Left hindlimb (tissue), 1 donor: ENCODE measurements at regions not wholly inside any gene's neighbourhood (a gene's known extent, or its start where the extent isn't known, plus 50 kb on each side); places are given as distances from the start of the nearest gene placed in this dataset.
"Not testable (repeated sequence)": the region's sequence is repeated elsewhere in the genome, so short reads cannot be mapped to it uniquely, and the experiment has no call there.

Experiments
- DNase-seq: peaks from one replicate; pipeline ENCODE4 v3.0.0-alpha.2; 2018

- DNase-seq = no peak
These were observed 92.8 kb upstream of the PARD3 start for GRCh38 chr10:34907743-34908430.

GRCh38 chr10:34906067-34906965, 91.2 kb upstream of the PARD3 start:
- DNase-seq = peak; percentile 45

GRCh38 chr10:34905200-34905927, 90.3 kb upstream of the PARD3 start:
- no peak for DNase-seq

GRCh38 chr10:34904191-34904590, 89.1 kb upstream of the PARD3 start:
- no peak for DNase-seq

- DNase-seq = no peak
These were observed 84.1 kb upstream of the PARD3 start for GRCh38 chr10:34899161-34899560.

- no peak for DNase-seq
These were observed 80.9 kb upstream of the PARD3 start for GRCh38 chr10:34895977-34896376.

GRCh38 chr10:34895046-34895445, 80.0 kb upstream of the PARD3 start:
- DNase-seq = not testable (repeated sequence)

GRCh38 chr10:34892521-34892920, 77.4 kb upstream of the PARD3 start:
- not testable (repeated sequence) for DNase-seq

- no peak for DNase-seq
These were observed 75.8 kb upstream of the PARD3 start for GRCh38 chr10:34890939-34891338.

- DNase-seq = no peak
These were observed 74.1 kb upstream of the PARD3 start for GRCh38 chr10:34889004-34889869.

- no peak for DNase-seq
These were observed 72.0 kb upstream of the PARD3 start for GRCh38 chr10:34886906-34887642.

- no peak for DNase-seq
These were observed 70.8 kb upstream of the PARD3 start for GRCh38 chr10:34885898-34886297.

GRCh38 chr10:34885011-34885410, 69.9 kb upstream of the PARD3 start:
- DNase-seq = no peak

- DNase-seq = no peak
These were observed 69.3 kb upstream of the PARD3 start for GRCh38 chr10:34884272-34884952.

- no peak for DNase-seq
These were observed 65.7 kb upstream of the PARD3 start for GRCh38 chr10:34880817-34881216.

- not testable (repeated sequence) for DNase-seq
These were observed 63.6 kb upstream of the PARD3 start for GRCh38 chr10:34878651-34879050.

- DNase-seq = no peak
These were observed 60.0 kb upstream of the PARD3 start for GRCh38 chr10:34875061-34875460.

- DNase-seq = no peak
These were observed 57.7 kb upstream of the PARD3 start for GRCh38 chr10:34872820-34873219.

GRCh38 chr10:34869135-34869836, 54.2 kb upstream of the PARD3 start:
- no peak for DNase-seq

GRCh38 chr10:34868589-34868988, 53.5 kb upstream of the PARD3 start:
- DNase-seq = no peak
